GM21576 (cell line): ENCODE measurements at regions not wholly inside any gene's neighbourhood (a gene's known extent, or its start where the extent isn't known, plus 50 kb on each side); places are given as distances from the start of the nearest gene placed in this dataset.
"Not testable (repeated sequence)": the region's sequence is repeated elsewhere in the genome, so short reads cannot be mapped to it uniquely, and the experiment has no call there.

Experiments
- ATAC-seq: cut with Tn5 transposase; IDR thresholded peaks from one replicate; pipeline ENCODE4 v1.9.1; 2021; ENCODE audit warnings: mild to moderate bottlenecking, moderate library complexity; ENCODE audit not compliant: unreplicated experiment

DNA sequence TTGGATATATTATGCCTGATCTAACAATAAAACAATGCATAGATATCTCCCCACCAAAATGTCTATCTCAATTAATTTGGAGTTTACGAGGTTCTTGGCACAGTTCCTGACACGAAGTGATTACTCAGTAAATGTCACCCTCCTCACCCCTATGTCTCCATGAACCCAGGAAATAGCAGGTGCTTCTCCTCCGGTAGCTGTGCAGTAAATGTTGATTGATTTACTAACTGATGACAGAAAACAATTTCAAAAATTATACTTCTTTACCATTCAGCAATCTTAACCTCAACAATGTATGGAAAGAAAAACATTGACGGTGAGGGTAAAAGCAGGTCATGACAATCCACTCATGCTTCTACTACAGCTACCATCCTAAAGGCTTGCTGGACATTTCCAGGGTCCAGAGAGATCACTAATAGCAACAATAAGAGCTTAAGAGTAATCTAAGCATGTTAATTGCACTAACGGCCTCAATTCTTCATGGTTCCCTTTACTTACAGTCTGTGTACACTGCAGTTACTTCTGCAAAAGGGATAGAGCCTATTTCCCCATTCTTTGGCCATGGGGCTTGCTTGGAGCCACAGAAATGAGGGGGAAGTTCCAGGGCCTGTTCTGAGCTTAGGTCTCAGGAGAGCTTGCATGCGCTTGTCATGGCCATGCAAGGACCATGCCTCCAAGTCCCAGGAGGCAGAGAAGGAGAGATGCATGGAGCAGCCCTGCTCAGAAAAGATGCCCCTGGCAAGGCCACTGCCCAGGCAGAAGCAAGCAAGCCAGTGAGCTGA, 222.6 kb downstream of the ATP6V0E2 start:
- not testable (repeated sequence) for ATAC-seq

DNA sequence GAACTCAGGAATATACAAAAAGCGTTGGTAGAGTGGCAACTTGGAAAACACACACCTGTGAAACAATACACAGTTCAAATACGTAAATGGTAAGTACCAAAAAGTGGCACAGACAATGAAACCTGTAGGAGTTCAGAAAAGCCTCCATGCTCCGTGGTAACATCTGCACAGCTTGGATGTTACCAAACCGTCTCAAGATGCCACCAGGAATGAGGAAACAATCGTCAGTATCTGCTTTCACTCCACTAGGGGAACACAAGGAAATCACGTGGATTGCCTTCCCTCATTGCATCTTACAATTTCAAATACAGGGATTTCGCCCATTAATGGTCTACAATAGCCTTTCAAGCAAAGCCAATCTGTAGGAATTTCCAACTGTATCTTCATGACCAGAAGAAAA, 224.6 kb upstream of the LRRC61 start:
- ATAC-seq, result not testable (repeated sequence)

DNA sequence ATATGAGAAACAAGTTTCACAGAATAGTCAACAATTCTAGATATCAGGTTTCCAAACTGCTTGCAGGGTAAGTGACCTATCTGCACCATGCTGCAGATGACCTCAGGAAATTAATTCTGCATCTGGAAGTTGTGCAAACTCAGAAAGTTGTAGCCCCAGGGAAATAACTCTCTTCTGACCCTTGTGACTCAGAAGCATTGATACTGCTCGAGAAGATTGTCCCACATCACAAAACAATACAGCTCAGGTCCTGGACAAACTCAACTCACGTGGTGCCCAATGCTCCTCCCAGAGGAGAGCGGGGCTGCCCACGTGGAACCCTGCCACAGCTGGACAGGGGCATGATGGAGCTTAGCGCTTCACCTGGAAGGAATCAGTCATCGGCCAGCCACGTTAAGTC, 221.9 kb upstream of the LRRC61 start:
- ATAC-seq, result not testable (repeated sequence)

DNA sequence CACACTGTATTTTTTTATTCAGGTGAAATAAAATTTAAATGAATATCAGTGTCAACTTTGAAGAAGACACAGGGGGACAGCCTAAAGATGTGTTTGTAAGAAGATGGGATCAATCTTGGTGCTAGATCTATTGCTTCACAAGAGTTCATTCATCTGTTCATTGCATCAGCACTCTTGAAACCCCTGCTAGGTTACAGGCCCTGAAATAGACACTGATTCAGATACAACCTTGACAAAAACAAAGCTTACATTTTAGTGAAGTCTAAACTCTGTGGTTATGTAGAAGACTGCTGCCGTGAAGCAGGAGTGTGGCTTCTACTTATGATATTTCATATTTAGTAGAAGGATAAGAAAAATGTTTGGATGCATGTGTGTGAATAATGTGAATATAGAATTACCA, 215.9 kb upstream of the LRRC61 start:
- ATAC-seq, result not testable (repeated sequence)

DNA sequence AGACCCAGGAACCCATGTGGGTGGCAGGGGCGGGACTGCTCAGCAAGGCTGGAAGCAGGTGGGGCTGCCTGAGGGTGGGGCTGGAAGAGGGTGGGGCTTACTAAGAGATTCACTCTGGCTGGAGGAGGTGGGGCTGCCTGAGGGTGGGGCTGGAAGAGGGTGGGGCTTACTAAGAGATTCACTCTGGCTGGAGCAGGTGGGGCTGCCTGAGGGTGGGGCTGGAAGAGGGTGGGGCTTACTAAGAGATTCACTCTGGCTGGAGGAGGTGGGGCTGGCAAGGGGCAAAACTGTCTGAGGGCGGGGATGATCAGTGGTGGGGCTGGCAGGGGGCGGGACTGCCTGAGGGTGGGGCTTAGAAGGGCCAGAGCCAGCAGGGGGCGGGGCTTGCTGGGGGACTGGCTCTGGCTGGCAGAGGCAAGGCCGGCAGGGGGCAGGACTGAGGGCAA, 212.8 kb upstream of the LRRC61 start:
- ATAC-seq, result not testable (repeated sequence)

DNA sequence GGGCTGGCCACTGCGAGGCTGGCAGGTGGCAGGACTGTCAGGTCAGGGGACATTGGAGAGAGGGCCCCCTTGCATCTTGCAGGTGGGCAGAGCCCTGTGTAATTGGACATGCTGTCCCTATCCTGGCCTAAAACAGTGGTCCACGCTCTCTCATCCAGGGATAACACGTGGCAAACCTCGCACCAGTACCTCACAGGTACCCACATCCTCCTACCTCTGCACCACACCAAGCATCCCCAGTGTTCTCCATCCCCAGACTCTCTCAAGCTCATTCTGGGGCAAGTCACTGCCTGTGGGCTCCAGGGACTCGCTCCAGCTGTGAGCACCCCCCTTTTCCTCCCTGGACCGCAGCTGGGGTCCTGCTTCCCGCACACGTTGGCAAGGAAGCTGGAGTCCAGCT, 212.3 kb upstream of the LRRC61 start:
- ATAC-seq, result not testable (repeated sequence)

DNA sequence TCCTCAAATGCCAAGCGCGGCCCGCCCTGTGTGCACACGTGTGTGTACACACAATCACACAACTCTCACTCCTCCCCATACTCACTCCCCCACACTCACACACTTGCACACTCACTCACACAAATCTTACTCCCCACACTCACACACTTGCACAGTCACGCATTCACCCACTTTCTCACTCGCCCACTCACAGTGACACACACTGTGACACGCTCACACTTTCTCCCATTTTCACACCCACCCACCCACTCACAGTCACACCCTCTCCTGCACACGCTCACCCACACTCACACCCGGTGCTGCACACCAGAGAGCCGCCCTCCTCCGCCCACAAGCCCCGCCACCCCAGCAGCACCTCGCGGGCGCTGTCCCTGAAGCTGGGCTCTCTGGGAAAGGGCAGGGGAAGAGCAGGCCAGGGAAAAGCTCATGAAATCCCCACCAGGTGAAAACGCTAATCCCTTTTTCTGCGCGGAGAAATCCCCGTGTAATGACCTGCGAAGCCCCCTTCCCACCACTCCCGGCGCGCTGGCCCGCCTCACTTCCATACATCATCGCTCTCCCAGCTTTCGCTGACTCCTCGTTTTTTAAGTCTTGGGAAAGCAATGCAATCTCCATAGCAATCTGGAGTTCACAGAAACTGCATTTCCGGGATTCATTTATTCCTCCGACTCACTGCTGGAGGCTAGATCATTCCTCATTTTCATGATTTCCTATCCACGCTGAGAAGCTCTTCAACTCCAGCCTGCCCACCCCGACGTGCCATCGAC, 211.6 kb upstream of the LRRC61 start:
- not testable (repeated sequence) for ATAC-seq

DNA sequence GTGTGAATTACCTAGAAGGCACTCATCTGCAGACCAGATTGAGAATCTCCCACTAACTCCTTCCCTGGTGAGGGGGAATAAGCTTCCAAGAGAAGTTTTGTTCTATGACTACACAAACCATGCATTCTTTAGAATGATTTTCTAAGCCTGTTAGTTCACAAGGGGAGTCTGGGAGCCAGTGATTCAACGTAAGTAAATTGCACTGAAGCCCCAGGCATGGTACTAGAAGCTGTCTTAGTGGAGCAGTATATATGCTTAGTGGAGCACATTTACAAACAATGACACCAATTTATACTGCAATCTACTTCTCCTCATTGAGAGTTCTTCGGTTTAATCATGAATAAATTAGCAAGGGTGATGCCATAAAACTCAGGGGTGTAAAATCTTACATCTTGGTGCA, 209.9 kb upstream of the LRRC61 start:
- ATAC-seq, result not testable (repeated sequence)

DNA sequence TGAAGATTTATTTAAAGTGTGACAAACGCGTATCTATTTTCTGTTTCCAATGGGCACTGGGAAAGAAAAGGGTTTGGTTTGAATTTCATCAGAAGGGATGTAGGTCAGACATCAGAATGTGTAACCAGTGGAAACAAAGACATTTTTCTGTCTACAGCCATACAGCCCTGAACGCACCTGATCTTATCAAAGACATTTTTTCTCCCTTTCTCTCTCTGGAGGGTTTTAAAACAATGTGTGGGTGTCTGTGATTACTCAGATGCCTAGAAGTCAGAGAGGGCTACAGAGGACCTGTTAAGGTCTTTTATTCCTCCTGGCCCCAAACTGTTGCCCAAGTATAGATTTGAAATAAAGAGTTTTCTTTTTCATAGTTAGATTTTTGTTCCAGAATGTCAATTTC, 208.6 kb upstream of the LRRC61 start:
- ATAC-seq, result not testable (repeated sequence)

DNA sequence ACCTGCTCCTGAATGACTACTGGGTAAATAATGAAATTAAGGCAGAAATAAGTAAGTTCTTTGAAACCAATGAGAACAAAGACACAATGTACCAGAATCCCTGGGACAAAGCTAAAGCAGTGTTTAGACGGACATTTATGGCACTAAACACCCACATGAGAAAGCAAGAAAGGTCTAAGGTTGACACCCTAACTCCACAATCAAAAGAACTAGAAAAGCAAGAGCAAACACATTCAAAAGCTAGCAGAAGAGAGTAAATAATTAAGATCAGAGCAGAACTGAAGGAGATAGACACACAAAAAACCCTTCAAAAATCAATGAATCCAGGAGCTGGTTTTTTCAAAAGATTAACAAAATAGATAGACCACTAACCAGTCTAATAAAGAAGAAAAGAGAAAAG, 203.2 kb upstream of the LRRC61 start:
- not testable (repeated sequence) for ATAC-seq

DNA sequence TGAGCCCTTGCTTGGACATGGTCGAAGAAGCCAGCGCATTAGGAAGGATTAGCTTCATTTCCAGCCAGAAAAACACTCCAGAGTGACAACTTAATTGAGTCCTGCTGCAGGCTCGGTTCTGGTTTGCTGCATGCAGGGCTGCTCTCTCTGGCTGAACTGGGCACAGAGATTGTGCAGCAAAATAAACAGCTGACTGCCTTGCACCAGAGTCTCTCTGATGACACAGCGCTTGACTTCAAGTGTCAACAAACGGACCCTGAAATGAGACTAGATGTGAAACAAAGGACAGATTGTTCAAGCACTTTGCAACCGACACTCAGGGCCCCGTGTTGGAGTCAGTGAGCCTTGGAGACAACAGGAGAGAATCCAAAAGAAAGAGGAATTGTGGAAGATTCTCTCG, 197.3 kb upstream of the LRRC61 start:
- ATAC-seq, result not testable (repeated sequence)

DNA sequence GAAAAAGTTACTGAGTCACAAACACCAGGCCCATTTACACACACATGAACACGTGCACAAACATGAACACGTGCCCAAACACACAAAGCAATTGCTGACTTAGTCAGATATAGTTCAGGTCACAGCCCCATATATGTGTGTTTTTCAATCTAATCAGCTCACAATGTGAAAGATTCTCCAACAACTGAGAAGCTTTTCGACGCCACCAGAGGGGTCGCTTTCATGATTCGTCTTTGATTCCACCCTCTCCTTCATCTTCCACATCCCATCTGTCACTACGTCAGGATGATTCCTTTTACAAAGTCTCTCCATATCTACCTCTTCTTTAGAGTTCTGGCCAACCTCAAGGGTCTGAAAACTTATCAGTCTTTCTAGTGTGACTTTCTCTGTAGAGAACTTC, 188.7 kb upstream of the LRRC61 start:
- ATAC-seq, result not testable (repeated sequence)

DNA sequence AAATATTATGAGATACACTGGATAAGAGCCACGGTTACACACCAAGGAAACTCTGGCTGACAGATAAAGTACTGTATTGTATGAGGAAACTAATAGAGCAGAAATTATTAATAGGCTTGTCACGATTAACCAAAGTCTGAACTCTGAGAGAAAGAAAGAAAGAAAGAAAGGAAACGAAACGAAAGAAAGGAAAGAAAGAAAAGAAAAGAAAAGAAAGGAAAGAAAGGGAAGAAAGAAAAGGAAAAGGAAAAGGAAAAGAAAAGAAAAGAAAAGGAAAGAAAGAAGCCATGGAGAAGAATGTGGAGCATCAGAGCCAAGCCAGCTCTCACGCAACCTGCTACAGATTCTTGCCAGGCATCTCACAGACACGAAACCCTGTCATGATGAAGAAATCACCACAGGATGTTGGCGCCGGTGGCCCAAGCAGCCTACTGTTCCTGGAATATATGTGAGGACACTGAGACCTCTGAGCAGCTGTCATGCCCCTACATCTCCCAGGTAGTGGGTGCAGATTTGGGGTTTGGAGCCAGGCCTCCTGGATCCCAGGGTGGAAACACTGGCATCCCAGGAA, 187.4 kb upstream of the LRRC61 start:
- ATAC-seq, result not testable (repeated sequence)

DNA sequence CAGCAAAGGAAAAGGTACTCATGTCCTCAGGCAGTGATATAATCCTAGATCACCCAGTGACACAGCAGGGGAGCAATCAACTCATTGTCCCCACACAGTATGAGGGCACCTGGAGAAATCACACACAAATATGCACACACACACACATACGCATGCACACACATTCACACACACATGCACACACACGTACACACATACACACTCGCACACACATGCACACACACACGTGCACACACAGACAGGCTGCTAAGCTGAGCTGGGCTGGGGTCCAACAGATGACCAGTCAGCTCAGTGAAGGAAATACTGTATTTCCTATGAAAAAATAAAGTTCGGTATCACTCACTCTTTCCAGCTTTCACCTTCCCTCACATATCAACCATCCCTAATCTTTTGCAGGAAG, 183.3 kb upstream of the LRRC61 start:
- ATAC-seq, result not testable (repeated sequence)

DNA sequence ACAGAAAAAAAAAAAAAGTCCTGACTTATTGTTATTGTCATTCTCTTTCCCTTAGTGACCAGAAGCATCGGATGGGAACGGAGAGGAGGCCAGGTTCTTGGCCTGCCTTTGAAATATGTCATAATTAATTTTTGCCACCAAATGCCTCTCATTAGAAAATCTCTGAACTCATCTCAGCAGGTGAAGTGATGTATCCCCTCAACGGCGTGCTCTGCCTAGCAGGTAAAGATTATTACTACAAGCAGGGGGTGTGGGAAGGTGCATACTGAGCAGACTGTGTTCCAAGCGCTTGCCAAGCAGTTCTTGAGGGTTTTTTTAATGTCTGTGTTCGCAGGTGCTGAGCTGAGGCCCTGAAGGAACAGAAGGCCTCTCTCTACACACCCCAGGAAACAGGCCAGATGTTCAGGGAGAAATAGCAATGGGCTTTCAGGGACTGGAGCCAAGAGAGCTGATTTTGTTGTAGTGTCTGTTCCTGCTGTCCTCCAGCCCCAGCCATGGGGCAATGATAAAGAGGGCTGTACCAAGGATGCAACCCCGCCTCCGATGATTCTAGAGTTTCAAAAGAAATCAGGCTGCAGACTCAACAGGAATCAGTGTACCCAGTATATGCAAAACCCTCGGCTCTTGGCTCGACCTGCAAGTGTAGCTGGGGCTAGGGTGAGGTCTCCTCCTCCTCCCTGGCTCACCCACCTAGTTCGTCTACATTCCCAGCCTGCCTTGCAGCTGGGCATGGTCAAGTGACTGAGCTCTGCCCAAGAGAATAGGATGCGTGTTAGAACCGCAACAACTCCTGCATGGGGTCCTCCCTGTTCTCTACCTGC, 181.4 kb upstream of the LRRC61 start:
- ATAC-seq, result not testable (repeated sequence)

DNA sequence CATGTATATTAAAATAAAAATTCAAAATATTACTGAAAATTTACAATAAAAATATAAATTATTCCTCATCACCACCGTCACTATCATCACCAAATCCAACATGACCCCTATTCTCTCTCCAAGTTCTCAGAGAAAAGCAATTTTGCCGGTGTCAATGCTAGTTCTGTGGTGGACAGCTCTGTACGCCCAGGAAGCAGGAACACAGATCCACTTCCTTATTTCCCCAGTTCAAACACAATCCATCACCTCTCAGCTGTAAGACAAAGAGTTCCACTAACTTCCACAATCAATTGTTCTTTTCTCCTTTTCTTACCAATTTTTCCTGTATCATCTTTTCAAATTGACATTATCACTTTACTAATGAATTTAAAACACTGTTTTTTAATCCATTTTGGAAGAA, 177.0 kb upstream of the LRRC61 start:
- not testable (repeated sequence) for ATAC-seq

DNA sequence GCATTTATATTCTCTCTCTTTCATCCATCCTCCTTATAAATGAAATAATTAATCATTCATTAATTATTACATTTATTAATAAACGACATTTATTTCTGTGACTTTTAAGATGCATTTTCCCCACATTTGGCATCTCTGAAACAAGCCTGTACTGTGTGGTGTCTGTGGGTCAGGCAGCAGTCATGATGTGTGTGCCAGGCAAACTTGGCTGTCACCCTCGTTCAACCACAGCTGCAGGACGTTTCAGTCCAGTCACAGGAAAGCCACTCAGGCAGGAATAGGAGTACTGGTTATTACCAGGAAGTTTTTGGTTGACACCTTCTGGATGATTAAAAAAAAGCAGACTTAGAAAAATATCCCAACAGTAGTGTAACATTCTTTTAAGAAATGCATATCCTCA, 175.6 kb upstream of the LRRC61 start:
- ATAC-seq, result not testable (repeated sequence)

DNA sequence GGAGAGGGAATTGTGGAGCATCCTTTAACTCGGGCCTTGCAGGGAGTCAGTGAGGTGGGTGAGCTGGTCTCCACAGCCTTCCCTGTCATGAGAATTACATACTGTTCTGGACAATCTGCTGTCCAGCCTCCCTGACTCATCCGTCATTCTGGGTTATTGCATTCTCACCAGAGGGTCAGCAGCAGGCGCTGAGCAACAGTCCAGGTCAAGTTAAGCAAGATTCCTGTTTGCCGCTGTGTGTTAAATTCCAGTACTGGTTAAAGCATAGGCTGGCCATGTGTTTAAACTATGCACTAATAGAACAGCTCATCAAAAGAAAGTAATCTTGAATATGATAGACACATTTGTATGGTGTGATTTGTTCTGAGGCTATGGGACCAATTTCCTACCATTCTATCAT, 167.1 kb upstream of the LRRC61 start:
- not testable (repeated sequence) for ATAC-seq

DNA sequence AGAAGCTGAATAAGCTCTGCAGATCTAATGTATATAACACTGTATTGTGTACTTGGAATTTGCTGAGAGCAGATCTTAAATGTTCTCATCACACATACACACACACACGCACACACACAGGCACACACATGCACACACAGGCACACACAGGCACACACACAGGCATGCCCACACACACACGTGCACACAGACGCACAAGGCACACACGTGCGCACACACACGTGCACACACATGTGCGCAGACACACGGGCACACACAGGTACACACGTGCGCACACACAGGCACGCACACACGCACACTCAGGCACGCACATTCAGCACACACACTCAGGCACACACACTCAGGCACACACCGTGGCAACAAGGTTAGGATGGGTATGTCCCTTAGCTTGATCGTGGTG, 164.5 kb upstream of the LRRC61 start:
- not testable (repeated sequence) for ATAC-seq

DNA sequence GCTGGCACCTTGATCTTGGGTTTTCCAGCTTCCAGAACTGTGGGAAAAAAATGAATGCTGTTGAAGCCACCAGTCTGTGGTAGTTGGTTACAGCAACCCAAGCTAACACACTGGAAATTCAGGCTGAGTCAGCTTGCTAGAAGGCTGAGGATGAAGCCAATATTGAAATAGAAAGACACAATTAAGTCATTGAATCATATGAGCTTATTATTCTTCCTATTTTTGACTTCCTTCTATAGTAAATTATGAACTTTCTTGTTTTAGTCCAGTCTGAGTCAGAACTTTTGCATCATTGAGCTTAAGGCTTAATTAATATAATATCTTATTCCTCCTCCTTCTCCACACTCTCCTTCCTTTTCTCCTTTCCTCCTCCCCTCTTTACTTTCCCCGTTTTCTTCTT, 153.6 kb upstream of the LRRC61 start:
- ATAC-seq, result not testable (repeated sequence)
